ENCODE measurements at regions not wholly inside any gene's neighbourhood (a gene's known extent, or its start where the extent isn't known, plus 50 kb on each side); places are given as distances from the start of the nearest gene placed in this dataset.

DNA sequence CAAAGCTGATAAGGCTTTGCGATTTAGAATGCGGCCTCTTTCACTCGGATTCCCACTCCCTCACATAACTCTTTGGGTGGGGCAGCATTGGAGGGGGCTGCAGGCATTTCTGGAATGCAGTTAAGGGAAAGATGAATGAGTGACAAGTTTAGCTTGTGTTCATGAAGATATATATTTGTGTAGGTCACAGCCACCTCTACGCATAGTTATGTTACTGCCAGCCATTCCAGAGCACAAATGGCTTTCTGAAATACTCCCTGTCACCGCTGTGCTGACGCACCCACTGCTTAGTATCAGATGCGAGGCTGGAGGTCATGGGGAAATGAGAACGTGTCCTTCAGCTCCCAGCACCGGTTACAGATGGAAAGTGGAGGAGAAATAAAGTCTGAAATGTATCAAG, 54.1 kb upstream of the ATP1A1 start:
- ChIA-PET POLR2A (interaction anchor here (0.6 to 1.4 kb wide), 5 partner anchors 9 to 175 kb away, joined by 3 to 5 read pairs (median 3); no protein-coding TSS in a partner anchor), CTCF (ENCODE audit: low intra/inter-chr PET ratio) (interaction anchor here (1.1 kb wide), 1 partner anchor 180 kb away, joined by 3 read pairs; no protein-coding TSS in a partner anchor)
- DNase-seq (ENCODE audit: extremely low read depth in 1 of 4, low spot score in 3 of 4) (peak in 3 of 4 experiments; percentile 33 to 55 (median 44)), FAIRE-seq (peak; percentile 75), ATAC-seq (peak; percentile 81)
- no peaks in the 10 kb centered on the region for H3K79me2 ChIP-seq (ENCODE audit: control insufficient read depth, insufficient read depth, low read length)
- peaks cover 5 to 21% of the 10 kb centered on the region in 2 experiments; a peak in 3 of 5 replicates for H3K4me1 ChIP-seq (replicated peaks in 1 of 2; ENCODE audit: control insufficient read depth in 2 of 2, insufficient read depth in 2 of 2, low read length in 2 of 2)
- BruUV-seq (replicated peaks), result no TSS peak
- no peak overlapping the region for H3K4me3 ChIP-seq
- intact Hi-C loops (cut with micrococcal nuclease), result no loop called here
- no peaks in the 10 kb centered on the region for H3K27me3 ChIP-seq (ENCODE audit: control insufficient read depth in 2 of 2, insufficient read depth in 2 of 2, low read length in 2 of 2)
- H3K9me1 ChIP-seq (ENCODE audit: control insufficient read depth, insufficient read depth, low read length), result no peaks in the 10 kb centered on the region
- H4K20me1 ChIP-seq (replicated peaks; ENCODE audit: control insufficient read depth, insufficient read depth, low read length), result no peaks in the 10 kb centered on the region
- H3K9me3 ChIP-seq (replicated peaks; ENCODE audit: control insufficient read depth, insufficient read depth, low read depth, low read length), result no peaks in the 10 kb centered on the region
- WGBS (ENCODE audit: insufficient coverage, low coverage, missing lambda C conversion rate), result 5% methylated on average over 9 of the region's 9 CpGs
- peak overlapping the region; percentile 46 for H2AFZ ChIP-seq (ENCODE audit: low read depth, low read length)
- in situ Hi-C loops (cut with MboI), result no loop called here
- H3K36me3 ChIP-seq (ENCODE audit: control insufficient read depth, insufficient read depth, low read length), result no peaks in the 10 kb centered on the region
- H3K9ac ChIP-seq (ENCODE audit: insufficient read depth in 1 of 2, low read depth in 2 of 2, low read length in 2 of 2), result peak overlapping the region in 1 of 2 experiments; percentile 2; a peak in 1 of 4 replicates
- peak overlapping the region; percentile 46; the same call in 1 of the 2 replicates for H3K4me2 ChIP-seq (ENCODE audit: insufficient read depth, low read length)
- no peak overlapping the region for H3K27ac ChIP-seq (ENCODE audit: extremely low read depth, low read depth, low read length)
- TF ChIP-seq DPF2 (IDR thresholded peaks at IDR 0.05), result peak; percentile 61; the same call in 1 of the 2 replicates
- TF ChIP-seq, protein P1, sequence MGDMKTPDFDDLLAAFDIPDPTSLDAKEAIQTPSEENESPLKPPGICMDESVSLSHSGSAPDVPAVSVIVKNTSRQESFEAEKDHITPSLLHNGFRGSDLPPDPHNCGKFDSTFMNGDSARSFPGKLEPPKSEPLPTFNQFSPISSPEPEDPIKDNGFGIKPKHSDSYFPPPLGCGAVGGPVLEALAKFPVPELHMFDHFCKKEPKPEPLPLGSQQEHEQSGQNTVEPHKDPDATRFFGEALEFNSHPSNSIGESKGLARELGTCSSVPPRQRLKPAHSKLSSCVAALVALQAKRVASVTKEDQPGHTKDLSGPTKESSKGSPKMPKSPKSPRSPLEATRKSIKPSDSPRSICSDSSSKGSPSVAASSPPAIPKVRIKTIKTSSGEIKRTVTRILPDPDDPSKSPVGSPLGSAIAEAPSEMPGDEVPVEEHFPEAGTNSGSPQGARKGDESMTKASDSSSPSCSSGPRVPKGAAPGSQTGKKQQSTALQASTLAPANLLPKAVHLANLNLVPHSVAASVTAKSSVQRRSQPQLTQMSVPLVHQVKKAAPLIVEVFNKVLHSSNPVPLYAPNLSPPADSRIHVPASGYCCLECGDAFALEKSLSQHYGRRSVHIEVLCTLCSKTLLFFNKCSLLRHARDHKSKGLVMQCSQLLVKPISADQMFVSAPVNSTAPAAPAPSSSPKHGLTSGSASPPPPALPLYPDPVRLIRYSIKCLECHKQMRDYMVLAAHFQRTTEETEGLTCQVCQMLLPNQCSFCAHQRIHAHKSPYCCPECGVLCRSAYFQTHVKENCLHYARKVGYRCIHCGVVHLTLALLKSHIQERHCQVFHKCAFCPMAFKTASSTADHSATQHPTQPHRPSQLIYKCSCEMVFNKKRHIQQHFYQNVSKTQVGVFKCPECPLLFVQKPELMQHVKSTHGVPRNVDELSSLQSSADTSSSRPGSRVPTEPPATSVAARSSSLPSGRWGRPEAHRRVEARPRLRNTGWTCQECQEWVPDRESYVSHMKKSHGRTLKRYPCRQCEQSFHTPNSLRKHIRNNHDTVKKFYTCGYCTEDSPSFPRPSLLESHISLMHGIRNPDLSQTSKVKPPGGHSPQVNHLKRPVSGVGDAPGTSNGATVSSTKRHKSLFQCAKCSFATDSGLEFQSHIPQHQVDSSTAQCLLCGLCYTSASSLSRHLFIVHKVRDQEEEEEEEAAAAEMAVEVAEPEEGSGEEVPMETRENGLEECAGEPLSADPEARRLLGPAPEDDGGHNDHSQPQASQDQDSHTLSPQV (IDR thresholded peaks at IDR 0.05), result 0 out of 2 replicates have a peak, but pooled peaks have one; percentile 41
- no peak for TF ChIP-seq RBM15 (IDR thresholded peaks at IDR 0.05; ENCODE audit: insufficient read depth, low read length)
- 0 out of 4 replicates have a peak, but pooled peaks of 1 of the 2 experiments have one; percentile 2 for TF ChIP-seq RAD21 (CRISPR knock-in tag; conservative IDR thresholded peaks at IDR 0.05 in 1 of 2, IDR thresholded peaks at IDR 0.05 in 1 of 2)
- TF ChIP-seq, protein P2, sequence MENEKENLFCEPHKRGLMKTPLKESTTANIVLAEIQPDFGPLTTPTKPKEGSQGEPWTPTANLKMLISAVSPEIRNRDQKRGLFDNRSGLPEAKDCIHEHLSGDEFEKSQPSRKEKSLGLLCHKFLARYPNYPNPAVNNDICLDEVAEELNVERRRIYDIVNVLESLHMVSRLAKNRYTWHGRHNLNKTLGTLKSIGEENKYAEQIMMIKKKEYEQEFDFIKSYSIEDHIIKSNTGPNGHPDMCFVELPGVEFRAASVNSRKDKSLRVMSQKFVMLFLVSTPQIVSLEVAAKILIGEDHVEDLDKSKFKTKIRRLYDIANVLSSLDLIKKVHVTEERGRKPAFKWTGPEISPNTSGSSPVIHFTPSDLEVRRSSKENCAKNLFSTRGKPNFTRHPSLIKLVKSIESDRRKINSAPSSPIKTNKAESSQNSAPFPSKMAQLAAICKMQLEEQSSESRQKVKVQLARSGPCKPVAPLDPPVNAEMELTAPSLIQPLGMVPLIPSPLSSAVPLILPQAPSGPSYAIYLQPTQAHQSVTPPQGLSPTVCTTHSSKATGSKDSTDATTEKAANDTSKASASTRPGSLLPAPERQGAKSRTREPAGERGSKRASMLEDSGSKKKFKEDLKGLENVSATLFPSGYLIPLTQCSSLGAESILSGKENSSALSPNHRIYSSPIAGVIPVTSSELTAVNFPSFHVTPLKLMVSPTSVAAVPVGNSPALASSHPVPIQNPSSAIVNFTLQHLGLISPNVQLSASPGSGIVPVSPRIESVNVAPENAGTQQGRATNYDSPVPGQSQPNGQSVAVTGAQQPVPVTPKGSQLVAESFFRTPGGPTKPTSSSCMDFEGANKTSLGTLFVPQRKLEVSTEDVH (IDR thresholded peaks at IDR 0.05; ENCODE audit: low read depth, partially characterized antibody), result no peak
- no peak for TF ChIP-seq ZNF282 (CRISPR knock-in tag; IDR thresholded peaks at IDR 0.05)
- TF ChIP-seq, protein P3, sequence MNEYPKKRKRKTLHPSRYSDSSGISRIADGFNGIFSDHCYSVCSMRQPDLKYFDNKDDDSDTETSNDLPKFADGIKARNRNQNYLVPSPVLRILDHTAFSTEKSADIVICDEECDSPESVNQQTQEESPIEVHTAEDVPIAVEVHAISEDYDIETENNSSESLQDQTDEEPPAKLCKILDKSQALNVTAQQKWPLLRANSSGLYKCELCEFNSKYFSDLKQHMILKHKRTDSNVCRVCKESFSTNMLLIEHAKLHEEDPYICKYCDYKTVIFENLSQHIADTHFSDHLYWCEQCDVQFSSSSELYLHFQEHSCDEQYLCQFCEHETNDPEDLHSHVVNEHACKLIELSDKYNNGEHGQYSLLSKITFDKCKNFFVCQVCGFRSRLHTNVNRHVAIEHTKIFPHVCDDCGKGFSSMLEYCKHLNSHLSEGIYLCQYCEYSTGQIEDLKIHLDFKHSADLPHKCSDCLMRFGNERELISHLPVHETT (CRISPR knock-in tag; conservative IDR thresholded peaks at IDR 0.05 in 1 of 2, IDR thresholded peaks at IDR 0.05 in 1 of 2), result 0 out of 4 replicates have a peak, but pooled peaks of 1 of the 2 experiments have one; percentile 44
- TF ChIP-seq, protein P4, sequence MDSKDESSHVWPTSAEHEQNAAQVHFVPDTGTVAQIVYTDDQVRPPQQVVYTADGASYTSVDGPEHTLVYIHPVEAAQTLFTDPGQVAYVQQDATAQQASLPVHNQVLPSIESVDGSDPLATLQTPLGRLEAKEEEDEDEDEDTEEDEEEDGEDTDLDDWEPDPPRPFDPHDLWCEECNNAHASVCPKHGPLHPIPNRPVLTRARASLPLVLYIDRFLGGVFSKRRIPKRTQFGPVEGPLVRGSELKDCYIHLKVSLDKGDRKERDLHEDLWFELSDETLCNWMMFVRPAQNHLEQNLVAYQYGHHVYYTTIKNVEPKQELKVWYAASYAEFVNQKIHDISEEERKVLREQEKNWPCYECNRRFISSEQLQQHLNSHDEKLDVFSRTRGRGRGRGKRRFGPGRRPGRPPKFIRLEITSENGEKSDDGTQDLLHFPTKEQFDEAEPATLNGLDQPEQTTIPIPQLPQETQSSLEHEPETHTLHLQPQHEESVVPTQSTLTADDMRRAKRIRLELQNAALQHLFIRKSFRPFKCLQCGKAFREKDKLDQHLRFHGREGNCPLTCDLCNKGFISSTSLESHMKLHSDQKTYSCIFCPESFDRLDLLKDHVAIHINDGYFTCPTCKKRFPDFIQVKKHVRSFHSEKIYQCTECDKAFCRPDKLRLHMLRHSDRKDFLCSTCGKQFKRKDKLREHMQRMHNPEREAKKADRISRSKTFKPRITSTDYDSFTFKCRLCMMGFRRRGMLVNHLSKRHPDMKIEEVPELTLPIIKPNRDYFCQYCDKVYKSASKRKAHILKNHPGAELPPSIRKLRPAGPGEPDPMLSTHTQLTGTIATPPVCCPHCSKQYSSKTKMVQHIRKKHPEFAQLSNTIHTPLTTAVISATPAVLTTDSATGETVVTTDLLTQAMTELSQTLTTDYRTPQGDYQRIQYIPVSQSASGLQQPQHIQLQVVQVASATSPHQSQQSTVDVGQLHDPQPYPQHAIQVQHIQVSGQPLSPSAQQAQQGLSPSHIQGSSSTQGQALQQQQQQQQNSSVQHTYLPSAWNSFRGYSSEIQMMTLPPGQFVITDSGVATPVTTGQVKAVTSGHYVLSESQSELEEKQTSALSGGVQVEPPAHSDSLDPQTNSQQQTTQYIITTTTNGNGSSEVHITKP (IDR thresholded peaks at IDR 0.05; ENCODE audit: partially characterized antibody), result no peak

Data from K562 (cell line).